SK-N-SH (cell line): ENCODE measurements at regions not wholly inside any gene's neighbourhood (a gene's known extent, or its start where the extent isn't known, plus 50 kb on each side); places are given as distances from the start of the nearest gene placed in this dataset.

ENCODE experiments used
- CTCF ChIA-PET: fragments of 300-600, 350-600 bp; formaldehyde crosslinking; extraction: SDS; loops from one replicate; lab custom pipeline; 2021; lab: Yijun Ruan, JAX
- POLR2A ChIA-PET: fragments of 350-600 bp; sonication (Branson Sonifier 250); formaldehyde crosslinking; extraction: SDS; loops from one replicate; lab custom pipeline; 2020; ENCODE audit warnings: antibody characterized with exemption, inconsistent platforms; lab: Yijun Ruan, JAX
- DNase-seq: peaks from one replicate; pipeline ENCODE4 v3.0.0; 2012
- H2AFZ ChIP-seq: fragments of 200-600 bp; sonication (generic); 2 replicates; pipeline ENCODE4 v1.8.1; 2016; ENCODE audit warnings: antibody characterized with exemption, mild to moderate bottlenecking, low read depth
- H3F3A ChIP-seq: fragments of 200-600 bp; sonication (generic); replicated peaks from 2 replicates; pipeline ENCODE3; 2016; ENCODE audit warnings: antibody characterized with exemption, mild to moderate bottlenecking; ENCODE audit not compliant: insufficient read depth
- H3K27ac ChIP-seq, 2 experiments: fragments of 200-500 bp in 1 of 2; fragments of 200-600 bp in 1 of 2; sonication (Bioruptor generic) in 1 of 2; sonication (generic), shearing (Covaris generic) in 1 of 2; 2 replicates each; pipeline versions ENCODE4 v1.5.1 to v1.6.1; 2014 to 2016; ENCODE audit warnings: low read depth in 2 of 2, inconsistent platforms in 1 of 2, low read length in 1 of 2, mild to moderate bottlenecking in 1 of 2, mixed read lengths in 1 of 2
- H3K27me3 ChIP-seq: fragments of 200-600 bp; sonication (generic), shearing (Covaris generic); 2 replicates; pipeline ENCODE4 v1.6.1; 2016; ENCODE audit warnings: mixed run types; ENCODE audit not compliant: insufficient read depth
- H3K36me3 ChIP-seq, 2 experiments: fragments of 200-500 bp in 1 of 2; fragments of 200-600 bp in 1 of 2; sonication (Bioruptor generic) in 1 of 2; sonication (generic) in 1 of 2; replicated peaks in 1 of 2; 2 replicates each; pipeline versions ENCODE3 to v1.5.1; 2014 to 2016; ENCODE audit warnings: low read length in 1 of 2, mild to moderate bottlenecking in 1 of 2; ENCODE audit not compliant: insufficient read depth in 2 of 2, control insufficient read depth in 1 of 2
- H3K4me1 ChIP-seq, 2 experiments: fragments of 200-500 bp in 1 of 2; fragments of 200-600 bp in 1 of 2; sonication (Bioruptor generic) in 1 of 2; sonication (generic), shearing (Covaris generic) in 1 of 2; 2 replicates each; pipeline versions ENCODE4 v1.5.1 to v1.6.1; 2014 to 2016; ENCODE audit warnings: low read depth in 1 of 2, low read length in 1 of 2, mixed run types in 1 of 2; ENCODE audit not compliant: insufficient read depth in 2 of 2, control insufficient read depth in 1 of 2
- H3K4me2 ChIP-seq: fragments of 200-600 bp; sonication (generic), shearing (Covaris generic); 2 replicates; pipeline ENCODE4 v1.6.1; 2017; ENCODE audit warnings: mixed run types
- H3K4me3 ChIP-seq, 2 experiments: fragments of 200-500 bp in 1 of 2; fragments of 200-600 bp in 1 of 2; sonication (Bioruptor generic) in 1 of 2; sonication (generic), shearing (Covaris generic) in 1 of 2; 2 replicates each; pipeline versions ENCODE4 v1.5.1 to v1.8.1; 2014 to 2016; ENCODE audit warnings: low read depth in 2 of 2, inconsistent platforms in 1 of 2, low read length in 1 of 2, mild to moderate bottlenecking in 1 of 2, mixed read lengths in 1 of 2, moderate library complexity in 1 of 2
- H3K79me2 ChIP-seq: fragments of 200-600 bp; sonication (generic); 2 replicates; pipeline ENCODE4 v1.8.1; 2017; ENCODE audit warnings: mild to moderate bottlenecking; ENCODE audit not compliant: insufficient read depth
- H3K9ac ChIP-seq: fragments of 200-600 bp; sonication (generic); 2 replicates; pipeline ENCODE4 v1.6.1; 2017; ENCODE audit warnings: mixed run types
- H3K9me2 ChIP-seq: fragments of 200-600 bp; sonication (generic); 2 replicates; pipeline ENCODE4 v1.6.1; 2017; ENCODE audit warnings: mixed run types
- H3K9me3 ChIP-seq: fragments of 200-600 bp; sonication (generic); 2 replicates; pipeline ENCODE4 v1.6.1; 2017; ENCODE audit warnings: mixed run types, mild to moderate bottlenecking, moderate library complexity
- H4K20me1 ChIP-seq: fragments of 200-600 bp; sonication (generic); 2 replicates; pipeline ENCODE4 v1.6.1; 2017; ENCODE audit warnings: mild to moderate bottlenecking, mixed run types; ENCODE audit not compliant: insufficient read depth
- ELF1 ChIP-seq: IDR thresholded peaks from 2 replicates; pipeline ENCODE4 v1.4.0; 2012
- EZH2phosphoT487 ChIP-seq: fragments of 200-600 bp; sonication (generic); IDR thresholded peaks from 2 replicates; pipeline ENCODE4 v1.6.1; 2017; ENCODE audit warnings: low read depth, mixed run types, mild to moderate bottlenecking, antibody characterized with exemption, moderate library complexity, borderline replicate concordance
- FOSL2 ChIP-seq: IDR thresholded peaks from 2 replicates; pipeline ENCODE4 v1.4.0; 2012; ENCODE audit warnings: low read depth, mild to moderate bottlenecking, moderate library complexity, borderline replicate concordance
- FOXJ3 ChIP-seq: sonication (generic); formaldehyde crosslinking; IDR thresholded peaks from 2 replicates; pipeline ENCODE4 v1.5.1; 2020; ENCODE audit warnings: mild to moderate bottlenecking, missing genetic modification reagents
- GABPA ChIP-seq: IDR thresholded peaks from 2 replicates; pipeline ENCODE4 v1.4.0; 2012; ENCODE audit warnings: low read depth, mild to moderate bottlenecking
- GATA2 ChIP-seq: sonication (generic); formaldehyde crosslinking; IDR thresholded peaks from 2 replicates; pipeline ENCODE4 v1.5.0; 2020; ENCODE audit warnings: mild to moderate bottlenecking, missing genetic modification reagents
- NRF1 ChIP-seq: IDR thresholded peaks from 2 replicates; pipeline ENCODE4 v1.6.1; 2012; ENCODE audit warnings: low read depth, mild to moderate bottlenecking, low read length
- POLR2AphosphoS5 ChIP-seq: IDR thresholded peaks from 2 replicates; pipeline ENCODE4 v1.6.1; 2012; ENCODE audit warnings: low read depth, low read length
- RXRA ChIP-seq: IDR thresholded peaks from 2 replicates; pipeline ENCODE4 v1.4.0; 2012; ENCODE audit warnings: low read depth, mild to moderate bottlenecking, borderline replicate concordance
- TAF1 ChIP-seq: IDR thresholded peaks from 2 replicates; pipeline ENCODE4 v1.6.1; 2012; ENCODE audit warnings: low read depth, mild to moderate bottlenecking, low read length, moderate library complexity, borderline replicate concordance
- TCF12 ChIP-seq: IDR thresholded peaks from 2 replicates; pipeline ENCODE4 v1.4.0; 2012
- YY1 ChIP-seq: IDR thresholded peaks from 2 replicates; pipeline ENCODE4 v1.4.0; 2012; ENCODE audit warnings: low read depth, mild to moderate bottlenecking
- whole genome bisulfite sequencing: methylation state at CpG from one replicate; pipeline ENCODE4 v1.1.6; 2017; ENCODE audit warnings: low lambda C conversion rate; 5-methylcytosine and 5-hydroxymethylcytosine counted together
- TF ChIP-seq, protein P1 (sequence below): IDR thresholded peaks from 2 replicates; pipeline ENCODE4 v1.4.0; 2012; ENCODE audit warnings: low read depth, borderline replicate concordance
- TF ChIP-seq, protein P2 (sequence below): fragments of 150-350 bp; IDR thresholded peaks from 2 replicates; pipeline ENCODE4 v1.6.1; 2016; ENCODE audit warnings: mild to moderate bottlenecking, low read depth, low read length
- TF ChIP-seq, protein P3 (sequence below): IDR thresholded peaks from 2 replicates; pipeline ENCODE4 v1.4.0; 2012; ENCODE audit warnings: low read depth

DNA sequence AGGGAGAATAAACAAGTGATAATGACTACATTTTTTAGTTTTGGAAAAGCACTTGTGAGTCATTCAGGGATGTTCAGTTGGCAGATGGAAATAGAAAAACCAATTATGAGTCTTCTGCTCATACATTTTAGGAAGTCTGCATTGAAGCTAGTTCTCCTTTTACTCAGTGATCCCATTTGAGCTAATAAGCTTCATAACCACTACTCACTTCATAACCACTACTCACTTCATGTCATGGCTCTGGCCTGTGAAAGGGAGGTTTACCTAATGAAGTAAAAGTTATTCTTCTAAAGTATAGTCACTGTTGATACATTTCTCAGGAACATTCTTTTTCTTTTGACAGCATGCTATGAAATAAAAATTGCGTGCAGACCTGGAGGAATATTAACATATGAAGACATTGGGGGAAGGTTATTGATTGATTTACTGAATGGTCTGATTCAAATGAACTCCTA lies 948.7 kb downstream of the TSN start:
- DNase-seq: no peak
- Histone ChIP-seq H2AFZ (no peak overlapping the region), H4K20me1 (no peaks in the 10 kb centered on the region), H3K9me3 (no peaks in the 10 kb centered on the region), H3K4me2 (no peak overlapping the region), H3K9me2 (peaks cover 3% of the 10 kb centered on the region; the same call in 1 of the 2 replicates), H3K27ac (no peak overlapping the region), H3F3A (no peaks in the 10 kb centered on the region), H3K4me3 (no peak overlapping the region), H3K79me2 (no peaks in the 10 kb centered on the region), H3K4me1 (no peaks in the 10 kb centered on the region), H3K9ac (no peak overlapping the region), H3K27me3 (no peaks in the 10 kb centered on the region), H3K36me3 (no peaks in the 10 kb centered on the region)
- ChIA-PET CTCF (no interaction called here), POLR2A (no interaction called here)
- 31% methylated on average over 1 of the region's 1 CpG for WGBS
- TF ChIP-seq YY1 (no peak), FOXJ3 (CRISPR knock-in tag) (no peak), ELF1 (no peak), EZH2phosphoT487 (no peak), NRF1 (no peak), GATA2 (no peak), TCF12 (no peak), GABPA (no peak)
- TF ChIP-seq, protein P1, sequence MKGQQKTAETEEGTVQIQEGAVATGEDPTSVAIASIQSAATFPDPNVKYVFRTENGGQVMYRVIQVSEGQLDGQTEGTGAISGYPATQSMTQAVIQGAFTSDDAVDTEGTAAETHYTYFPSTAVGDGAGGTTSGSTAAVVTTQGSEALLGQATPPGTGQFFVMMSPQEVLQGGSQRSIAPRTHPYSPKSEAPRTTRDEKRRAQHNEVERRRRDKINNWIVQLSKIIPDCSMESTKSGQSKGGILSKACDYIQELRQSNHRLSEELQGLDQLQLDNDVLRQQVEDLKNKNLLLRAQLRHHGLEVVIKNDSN: no peak
- TF ChIP-seq, protein P2, sequence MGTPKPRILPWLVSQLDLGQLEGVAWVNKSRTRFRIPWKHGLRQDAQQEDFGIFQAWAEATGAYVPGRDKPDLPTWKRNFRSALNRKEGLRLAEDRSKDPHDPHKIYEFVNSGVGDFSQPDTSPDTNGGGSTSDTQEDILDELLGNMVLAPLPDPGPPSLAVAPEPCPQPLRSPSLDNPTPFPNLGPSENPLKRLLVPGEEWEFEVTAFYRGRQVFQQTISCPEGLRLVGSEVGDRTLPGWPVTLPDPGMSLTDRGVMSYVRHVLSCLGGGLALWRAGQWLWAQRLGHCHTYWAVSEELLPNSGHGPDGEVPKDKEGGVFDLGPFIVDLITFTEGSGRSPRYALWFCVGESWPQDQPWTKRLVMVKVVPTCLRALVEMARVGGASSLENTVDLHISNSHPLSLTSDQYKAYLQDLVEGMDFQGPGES: no peak

DNA sequence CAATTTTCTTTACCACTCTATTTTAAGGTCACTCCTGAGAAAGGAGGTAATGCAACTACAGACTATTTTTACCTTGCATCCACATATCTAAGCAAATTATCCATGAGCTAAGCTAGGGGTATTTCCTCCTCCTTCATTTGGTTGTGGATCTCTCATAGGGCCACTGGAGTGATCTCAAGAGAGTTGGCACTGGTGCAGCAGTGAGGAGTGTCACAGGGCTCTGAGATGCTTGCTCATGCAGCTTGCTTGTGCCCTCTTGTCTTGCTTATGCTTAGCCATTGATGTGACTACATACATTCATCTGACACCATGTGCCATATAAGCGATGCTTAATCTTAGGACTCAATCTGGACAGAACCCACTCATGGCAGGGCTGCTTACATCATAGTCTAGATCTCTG lies 950.3 kb downstream of the TSN start:
- no peaks in the 10 kb centered on the region for H3K4me1 ChIP-seq
- H3K4me2 ChIP-seq: no peak overlapping the region
- H3K27ac ChIP-seq: no peak overlapping the region
- no peaks in the 10 kb centered on the region for H3K36me3 ChIP-seq
- CTCF ChIA-PET: interaction anchor here (1.0 kb wide), 1 partner anchor 515 kb away, joined by 3 read pairs; no protein-coding TSS in a partner anchor
- TF ChIP-seq ELF1 (no peak), RXRA (no peak), TAF1 (no peak), POLR2AphosphoS5 (no peak), FOSL2 (no peak)
- TF ChIP-seq, protein P3, sequence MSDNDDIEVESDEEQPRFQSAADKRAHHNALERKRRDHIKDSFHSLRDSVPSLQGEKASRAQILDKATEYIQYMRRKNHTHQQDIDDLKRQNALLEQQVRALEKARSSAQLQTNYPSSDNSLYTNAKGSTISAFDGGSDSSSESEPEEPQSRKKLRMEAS: no peak
- DNase-seq: no peak
- no peaks in the 10 kb centered on the region for H3K27me3 ChIP-seq
- no peaks in the 10 kb centered on the region for H3F3A ChIP-seq
- no peaks in the 10 kb centered on the region for H3K9me2 ChIP-seq
- H4K20me1 ChIP-seq: no peaks in the 10 kb centered on the region
- POLR2A ChIA-PET: no interaction called here
- no peak overlapping the region for H2AFZ ChIP-seq
- 17% methylated on average over 1 of the region's 1 CpG for WGBS
- H3K79me2 ChIP-seq: no peaks in the 10 kb centered on the region
- no peaks in the 10 kb centered on the region for H3K9me3 ChIP-seq
- H3K9ac ChIP-seq: no peak overlapping the region
- H3K4me3 ChIP-seq: no peak overlapping the region
